Tongue (tissue), 2 donors: ENCODE measurements at regions not wholly inside any gene's neighbourhood (a gene's known extent, or its start where the extent isn't known, plus 50 kb on each side); places are given as distances from the start of the nearest gene placed in this dataset. TPM values are rescaled to one million over a fixed set of nuclear protein-coding genes. Genes with fewer than 3 reads are reported as not detected.

Source experiments
- DNase-seq: peaks from one replicate; pipeline ENCODE4 v3.0.0-alpha.2; 2015
- small RNA-seq: library from RNA; depleted of rRNA; stranded (forward); fragments of <200 nt; gene quantifications from one replicate; pipeline ENCODE3, GENCODE V24; 2014; ENCODE audit warnings: low replicate concordance

GRCh38 chr1:90134175-90134955, 139.5 kb downstream of the ZNF326 start:
- DNase-seq: no peak

GRCh38 chr1:90133133-90133532, 138.2 kb downstream of the ZNF326 start:
- peak; percentile 44 for DNase-seq

GRCh38 chr1:90132306-90132705, 137.4 kb downstream of the ZNF326 start:
- DNase-seq: no peak

GRCh38 chr1:90127288-90127953, 132.5 kb downstream of the ZNF326 start:
- no peak for DNase-seq

GRCh38 chr1:90126834-90127233, 131.9 kb downstream of the ZNF326 start:
- no peak for DNase-seq

- no peak for DNase-seq
Measured at GRCh38 chr1:90122654-90123340, 127.9 kb downstream of the ZNF326 start.

GRCh38 chr1:90114521-90115141, 119.7 kb downstream of the ZNF326 start:
- peak; percentile 74 for DNase-seq

GRCh38 chr1:90107990-90108389, 113.1 kb downstream of the ZNF326 start:
- no peak for DNase-seq

GRCh38 chr1:90106311-90106710, 111.4 kb downstream of the ZNF326 start:
- DNase-seq: no peak

- DNase-seq: no peak
Measured at GRCh38 chr1:90104941-90105538, 110.1 kb downstream of the ZNF326 start.

- no peak for DNase-seq
Measured at GRCh38 chr1:90100566-90100965, 105.7 kb downstream of the ZNF326 start.

GRCh38 chr1:90092441-90092840, 97.5 kb downstream of the ZNF326 start:
- no peak for DNase-seq

Small RNA genes in the stretch of these regions (small RNA-seq; reads per million reads assigned to genes)
- not detected for gene RNU6-695P
